Ascending aorta (tissue), 2 donors: ENCODE measurements at regions not wholly inside any gene's neighbourhood (a gene's known extent, or its start where the extent isn't known, plus 50 kb on each side); places are given as distances from the start of the nearest gene placed in this dataset.

ENCODE experiments used
- DNase-seq, 2 donors: peaks; one replicate each; pipeline ENCODE4 v3.0.0-alpha.2; 2019; ENCODE audit warnings: low spot score in 2 of 2
- H3K27ac ChIP-seq, 2 donors: fragments of 200-600 bp; sonication (generic); one replicate each; pipeline ENCODE4 v1.5.1; 2016 to 2017; ENCODE audit warnings: mild to moderate bottlenecking in 1 of 2
- H3K27me3 ChIP-seq: fragments of 200-600 bp; sonication (generic); one replicate; pipeline ENCODE4 v1.5.1; 2017
- H3K36me3 ChIP-seq, 2 donors: fragments of 200-600 bp; sonication (generic); one replicate each; pipeline ENCODE4 v1.5.1; 2016
- H3K4me1 ChIP-seq, 2 donors: fragments of 200-600 bp; sonication (generic); one replicate each; pipeline ENCODE4 v1.5.1; 2016 to 2017; ENCODE audit warnings: mild to moderate bottlenecking in 1 of 2
- H3K4me3 ChIP-seq, 2 donors: fragments of 200-600 bp; sonication (generic); one replicate each; pipeline ENCODE4 v1.5.1; 2016 to 2017; ENCODE audit warnings: mild to moderate bottlenecking in 1 of 2
- H3K9me3 ChIP-seq, 2 donors: fragments of 200-600 bp; sonication (generic); one replicate each; pipeline ENCODE4 v1.5.1; 2016
- CTCF ChIP-seq, 3 experiments: fragments of 200-600 bp in 2 of 3; fragments of 450-650 bp in 1 of 3; sonication (generic) in 2 of 3; IDR thresholded peaks; one replicate each; pipeline ENCODE4 v1.5.1; 2016 to 2019; ENCODE audit warnings: antibody characterized with exemption in 3 of 3, mild to moderate bottlenecking in 1 of 3, moderate library complexity in 1 of 3
- intact Hi-C: fragments of 100-400 bp; cut with DNase I; formaldehyde crosslinking; loops from one replicate; pipeline ENCODE4 v1.15.1; 2023

DNA sequence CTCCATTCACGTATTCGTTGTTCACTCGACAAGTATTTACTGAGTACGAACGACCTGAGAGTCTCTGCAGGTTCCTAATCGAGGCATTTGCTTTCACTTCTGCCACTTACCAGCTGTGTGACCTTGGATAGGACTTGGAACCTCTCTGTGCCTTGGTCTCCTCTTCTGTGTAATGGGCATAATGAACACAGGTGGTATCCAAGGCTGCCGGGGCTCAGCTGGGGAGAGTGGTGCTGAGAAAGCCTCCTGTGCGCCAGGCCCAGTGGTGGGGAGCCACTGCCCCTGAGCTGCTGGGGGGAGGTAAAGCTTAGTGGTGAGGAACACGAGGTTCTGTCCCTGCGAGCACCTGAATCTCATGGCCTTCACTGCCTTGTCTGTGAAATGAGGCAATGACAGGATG, 150.7 kb downstream of the IRF8 start:
- no peaks in the 10 kb centered on the region for H3K36me3 ChIP-seq
- H3K4me3 ChIP-seq = no peak overlapping the region
- no peak overlapping the region for H3K27ac ChIP-seq
- H3K4me1 ChIP-seq = no peaks in the 10 kb centered on the region
- no peaks in the 10 kb centered on the region for H3K27me3 ChIP-seq
- TF ChIP-seq CTCF (IDR thresholded peaks at IDR 0.05) = no peak
- no peaks in the 10 kb centered on the region for H3K9me3 ChIP-seq
- intact Hi-C loops = no loop called here
- DNase-seq = no peak

GRCh38 chr16:86050111-86050510, 151.1 kb downstream of the IRF8 start:
- TF ChIP-seq CTCF (IDR thresholded peaks at IDR 0.05) = no peak
- H3K36me3 ChIP-seq = no peaks in the 10 kb centered on the region
- no peaks in the 10 kb centered on the region for H3K9me3 ChIP-seq
- H3K4me3 ChIP-seq = no peak overlapping the region
- H3K27me3 ChIP-seq = no peaks in the 10 kb centered on the region
- H3K27ac ChIP-seq = no peak overlapping the region
- no peaks in the 10 kb centered on the region for H3K4me1 ChIP-seq
- DNase-seq = no peak
- intact Hi-C loops = no loop called here

DNA sequence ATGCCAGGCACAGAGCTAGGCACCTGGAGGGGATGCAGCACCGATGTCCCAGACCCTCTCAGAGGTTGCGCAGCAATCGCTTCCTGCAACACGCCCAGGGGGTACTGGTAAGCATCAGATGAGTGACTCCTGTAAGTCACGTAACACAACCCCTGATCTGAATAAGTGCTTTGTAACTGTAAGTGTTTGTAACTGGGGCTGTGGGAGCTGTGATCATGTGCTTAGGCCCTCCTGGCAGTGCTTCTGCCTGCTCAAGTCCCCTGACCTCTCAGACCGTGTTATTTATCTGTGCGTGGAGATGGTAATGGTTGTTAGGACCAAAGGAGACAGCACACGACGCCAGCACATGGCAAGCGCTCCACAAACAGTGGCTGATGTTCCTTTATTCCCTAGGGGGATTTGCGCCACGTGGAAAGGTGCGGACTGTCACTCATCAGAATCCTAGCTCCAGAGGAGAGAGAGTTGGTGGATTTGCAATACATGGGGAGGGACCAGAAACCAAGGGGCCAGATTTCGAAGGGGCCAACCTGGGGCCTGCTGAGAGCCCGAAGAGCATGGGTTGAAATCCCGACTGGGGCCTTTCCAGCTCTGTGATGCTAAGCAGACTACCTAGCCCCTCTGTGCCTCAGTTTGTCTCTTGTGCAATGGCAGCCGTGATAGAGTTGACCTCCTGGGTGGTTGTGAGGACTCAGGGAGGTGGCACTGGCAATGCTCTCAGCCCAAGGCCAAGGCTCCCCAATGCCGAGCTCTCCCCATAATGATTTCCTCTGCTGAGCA, 151.8 kb downstream of the IRF8 start:
- no peaks in the 10 kb centered on the region for H3K27me3 ChIP-seq

GRCh38 chr16:86051368-86052114, 152.6 kb downstream of the IRF8 start:
- intact Hi-C loops = no loop called here
- H3K36me3 ChIP-seq = no peaks in the 10 kb centered on the region
- no peaks in the 10 kb centered on the region for H3K4me1 ChIP-seq
- no peaks in the 10 kb centered on the region for H3K27me3 ChIP-seq
- no peak overlapping the region for H3K27ac ChIP-seq
- no peaks in the 10 kb centered on the region for H3K9me3 ChIP-seq
- no peak overlapping the region for H3K4me3 ChIP-seq
- no peak for TF ChIP-seq CTCF (IDR thresholded peaks at IDR 0.05)
- no peak for DNase-seq

More for the DNA sequence above, 151.8 kb downstream of the IRF8 start:
- no peak for TF ChIP-seq CTCF (IDR thresholded peaks at IDR 0.05)
- no peaks in the 10 kb centered on the region for H3K9me3 ChIP-seq
- intact Hi-C loops = no loop called here
- H3K4me3 ChIP-seq = no peak overlapping the region
- H3K4me1 ChIP-seq = no peaks in the 10 kb centered on the region
- no peaks in the 10 kb centered on the region for H3K36me3 ChIP-seq
- H3K27ac ChIP-seq = no peak overlapping the region
- DNase-seq = no peak

GRCh38 chr16:86052115-86052670, 153.2 kb downstream of the IRF8 start:
- no peak for TF ChIP-seq CTCF (IDR thresholded peaks at IDR 0.05)
- no peaks in the 10 kb centered on the region for H3K9me3 ChIP-seq
- no peak overlapping the region for H3K4me3 ChIP-seq
- no peaks in the 10 kb centered on the region for H3K4me1 ChIP-seq
- intact Hi-C loops = no loop called here
- DNase-seq = no peak
- H3K27me3 ChIP-seq = no peaks in the 10 kb centered on the region
- no peak overlapping the region for H3K27ac ChIP-seq
- no peaks in the 10 kb centered on the region for H3K36me3 ChIP-seq
